GM18520 (cell line): ENCODE measurements at regions not wholly inside any gene's neighbourhood (a gene's known extent, or its start where the extent isn't known, plus 50 kb on each side); places are given as distances from the start of the nearest gene placed in this dataset.

Source experiments
- ATAC-seq: cut with Tn5 transposase; IDR thresholded peaks from one replicate; pipeline ENCODE4 v1.9.1; 2021; ENCODE audit not compliant: unreplicated experiment

- ATAC-seq, result no peak
These were observed 512.1 kb downstream of the SHQ1 start for GRCh38 chr3:72336114-72336651.

- no peak for ATAC-seq
These were observed 512.7 kb downstream of the SHQ1 start for GRCh38 chr3:72335458-72336095.

DNA sequence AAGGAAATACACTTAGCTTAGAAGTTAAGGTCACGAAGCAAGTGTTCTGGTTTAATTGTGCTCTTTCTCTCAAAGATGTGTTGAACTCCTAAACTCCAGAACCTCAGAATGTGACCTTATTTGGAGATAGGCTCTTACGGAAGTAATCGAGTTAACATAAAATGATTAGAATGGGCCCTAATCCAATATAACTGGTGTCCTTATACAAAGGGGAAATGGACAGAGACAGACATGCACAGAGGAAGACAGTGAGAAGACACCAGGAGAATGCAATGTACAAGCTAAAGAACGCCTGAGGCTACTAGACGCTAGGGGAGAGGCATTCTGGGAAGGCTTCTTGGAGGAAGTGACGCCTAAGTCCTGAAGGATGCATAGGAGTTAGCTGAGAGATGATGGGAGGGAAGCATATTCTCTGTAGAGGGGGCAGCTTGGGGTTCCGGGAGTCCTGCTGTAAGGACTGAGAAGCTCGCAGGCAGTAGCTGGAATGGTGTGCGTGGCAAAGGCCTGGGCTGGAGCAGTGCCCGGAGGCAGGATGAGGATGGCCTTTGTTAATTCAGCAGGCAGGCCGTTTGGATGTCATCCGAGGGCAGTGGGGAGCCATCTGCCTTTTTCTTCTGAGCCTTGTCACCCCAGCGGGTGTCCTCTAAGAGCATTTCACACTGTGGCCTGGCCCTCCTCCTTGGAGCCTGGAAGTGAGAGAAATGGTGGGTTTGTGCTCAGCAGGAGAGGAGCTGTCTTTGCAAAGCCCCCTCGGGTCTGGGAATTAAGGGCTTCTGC lies 513.4 kb downstream of the SHQ1 start:
- no peak for ATAC-seq

DNA sequence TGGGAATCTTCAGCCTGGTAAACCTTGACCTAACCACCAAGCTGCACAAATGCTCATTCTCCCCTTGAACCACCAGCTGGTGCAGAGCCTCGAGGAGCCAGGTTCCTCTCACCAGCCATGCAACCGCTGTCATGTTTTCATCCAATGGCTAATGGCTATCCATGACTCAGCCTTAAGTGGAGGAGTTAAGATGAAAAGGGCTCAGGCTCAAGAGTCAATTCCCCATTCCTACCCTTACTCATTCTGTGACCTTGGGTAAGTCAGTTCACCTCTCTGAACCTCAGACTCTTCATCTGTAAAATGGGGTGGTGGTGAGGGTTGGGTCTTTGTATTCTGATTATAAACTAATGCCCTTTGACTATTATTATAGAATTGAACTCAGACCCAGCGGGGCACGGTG lies 515.6 kb downstream of the SHQ1 start:
- ATAC-seq, result no peak

DNA sequence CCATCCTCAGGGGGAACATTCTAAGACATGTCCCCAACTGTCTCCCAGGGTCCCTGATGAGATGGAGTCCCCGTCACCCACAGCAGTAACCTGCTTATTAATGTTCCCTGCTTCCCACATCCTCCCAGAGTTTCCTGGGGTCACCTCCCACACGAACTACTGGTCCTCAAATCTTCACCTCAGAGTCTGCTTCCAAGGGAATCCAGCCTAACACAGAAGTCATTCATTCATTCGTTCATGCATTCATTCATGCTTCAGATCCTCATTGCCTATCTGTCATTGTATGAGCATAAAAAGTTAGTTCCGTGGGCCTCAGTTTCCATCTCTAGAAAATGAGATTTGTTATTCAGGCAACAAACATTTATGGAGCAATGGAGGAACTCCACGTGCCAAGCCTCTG lies 516.2 kb downstream of the SHQ1 start:
- ATAC-seq, result no peak

DNA sequence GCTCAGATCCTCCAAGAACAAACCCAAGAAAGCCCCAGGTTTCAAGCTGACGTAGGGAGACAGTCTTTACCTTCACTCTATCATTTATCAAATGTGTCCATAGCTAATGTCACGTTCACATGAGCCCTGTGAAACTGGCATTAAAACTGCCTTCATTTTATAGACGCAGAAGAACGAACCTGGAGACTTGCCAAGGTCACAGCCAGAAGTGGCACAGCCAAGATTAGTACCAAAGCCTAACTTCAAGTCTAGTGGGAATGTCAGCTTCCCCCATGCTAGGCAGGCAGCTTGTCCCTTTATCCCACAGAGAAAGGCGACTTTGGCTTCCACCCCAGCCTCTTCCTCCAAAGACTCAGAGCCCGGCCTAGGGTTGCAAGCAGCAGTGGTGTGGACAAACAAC lies 517.2 kb downstream of the SHQ1 start:
- no peak for ATAC-seq

DNA sequence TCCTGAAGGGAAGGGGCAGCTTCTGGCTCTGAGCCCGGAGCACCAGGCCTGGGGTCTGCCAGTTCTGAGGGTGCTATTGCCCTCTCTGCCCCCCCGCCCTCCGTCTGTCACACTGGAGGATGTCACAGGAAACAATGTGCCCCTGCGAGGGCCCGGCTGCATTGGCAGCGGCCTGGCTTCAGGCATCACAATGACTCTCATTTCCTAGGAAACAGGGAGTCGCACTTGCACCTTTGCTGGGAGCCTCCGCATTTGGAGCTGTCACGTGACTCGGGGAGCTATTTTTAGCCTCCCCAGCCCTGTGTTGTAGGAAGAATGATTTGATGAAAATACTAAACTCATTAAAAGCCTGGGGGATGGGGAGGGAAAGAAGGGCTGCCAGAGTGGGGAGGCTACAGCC lies 518.9 kb downstream of the SHQ1 start:
- ATAC-seq, result no peak

DNA sequence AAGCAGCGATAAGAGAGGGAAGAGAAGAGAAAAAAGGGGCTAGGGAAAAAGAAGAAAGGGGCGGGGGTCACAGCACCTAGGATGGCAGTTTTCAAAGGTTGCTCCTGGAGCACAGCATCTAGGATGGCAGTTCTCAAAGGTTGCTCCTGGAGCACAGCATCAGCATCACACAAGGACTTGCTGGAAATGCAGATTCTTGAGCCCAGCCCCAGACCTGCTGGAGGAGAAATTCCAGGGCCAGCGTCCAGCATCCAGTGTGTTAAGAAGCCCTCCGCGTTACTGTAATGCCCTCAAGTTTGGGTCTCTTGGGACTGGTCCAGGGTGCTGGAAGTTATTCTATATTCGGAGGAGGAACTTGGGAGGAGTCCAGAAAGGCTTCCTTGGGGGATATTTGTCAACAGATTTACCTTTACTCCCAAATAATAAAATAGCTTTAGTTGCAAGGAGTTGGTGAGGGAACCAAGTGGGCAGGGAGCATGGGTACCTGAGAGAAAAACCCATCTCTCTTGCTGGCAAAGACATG lies 519.4 kb downstream of the SHQ1 start:
- ATAC-seq, result no peak

DNA sequence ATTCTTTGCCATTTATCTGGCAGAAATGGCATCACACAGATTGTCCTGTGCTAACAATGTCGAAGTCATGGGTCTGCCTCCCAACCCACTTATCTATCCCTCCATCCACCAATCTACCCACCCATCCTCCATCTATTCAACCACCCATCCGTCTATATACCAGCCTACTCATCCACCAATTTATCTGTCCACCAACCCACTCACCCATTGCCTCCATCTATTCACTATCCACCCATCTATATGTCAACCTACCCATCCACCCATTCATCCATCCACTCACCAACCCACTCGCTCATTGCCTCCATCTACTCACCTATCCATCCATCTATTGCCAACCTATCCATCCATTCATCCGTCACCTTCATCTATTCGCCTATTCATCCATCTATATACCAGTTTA lies 521.2 kb downstream of the SHQ1 start:
- no peak for ATAC-seq

DNA sequence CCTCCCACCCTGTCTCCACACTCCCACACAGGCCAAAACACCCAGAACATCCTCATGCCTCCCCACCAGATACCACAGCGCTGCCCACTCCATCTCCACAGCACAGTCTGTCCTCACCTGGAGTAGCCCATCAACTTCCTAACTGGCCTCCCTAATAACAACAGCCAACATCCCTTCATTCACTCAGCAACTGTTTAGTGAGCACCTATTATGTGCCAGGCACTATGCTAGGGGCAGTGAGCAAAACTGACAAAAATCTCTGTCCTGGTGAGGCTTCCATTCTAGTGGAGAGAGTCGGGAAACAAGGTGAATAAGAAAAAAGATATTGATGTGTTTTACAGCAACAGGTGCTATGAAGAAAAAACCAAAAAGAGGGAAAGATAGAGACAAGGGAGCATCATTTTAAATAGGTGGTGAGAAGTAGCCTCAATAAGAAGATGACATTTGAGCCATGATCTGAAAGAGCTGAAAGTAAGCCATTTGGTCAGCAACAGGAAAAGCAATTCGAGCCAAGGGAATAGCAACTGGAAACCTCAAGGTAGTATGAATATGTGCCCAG lies 523.9 kb downstream of the SHQ1 start:
- ATAC-seq, result no peak

DNA sequence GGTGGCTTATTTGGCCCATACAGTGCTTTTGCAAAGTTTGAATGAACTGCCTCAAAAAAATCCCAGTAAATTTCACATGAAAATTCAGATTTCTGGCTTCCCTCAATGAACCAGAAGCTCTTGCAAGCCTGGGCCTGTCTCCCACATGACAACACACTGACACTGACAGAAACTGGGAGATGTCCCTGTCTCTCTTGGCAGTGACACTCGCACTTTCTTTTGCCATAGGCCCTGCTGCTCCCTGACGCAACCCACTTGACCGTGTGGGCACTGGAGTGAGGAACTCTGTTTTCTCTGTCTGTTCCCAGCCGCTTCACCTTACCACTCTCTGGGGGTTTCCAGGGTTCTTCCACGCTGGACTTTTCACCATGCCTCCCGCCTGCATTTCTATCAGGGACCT lies 524.5 kb downstream of the SHQ1 start:
- no peak for ATAC-seq

- ATAC-seq, result no peak
These were observed 525.8 kb downstream of the SHQ1 start for GRCh38 chr3:72322264-72322976.

DNA sequence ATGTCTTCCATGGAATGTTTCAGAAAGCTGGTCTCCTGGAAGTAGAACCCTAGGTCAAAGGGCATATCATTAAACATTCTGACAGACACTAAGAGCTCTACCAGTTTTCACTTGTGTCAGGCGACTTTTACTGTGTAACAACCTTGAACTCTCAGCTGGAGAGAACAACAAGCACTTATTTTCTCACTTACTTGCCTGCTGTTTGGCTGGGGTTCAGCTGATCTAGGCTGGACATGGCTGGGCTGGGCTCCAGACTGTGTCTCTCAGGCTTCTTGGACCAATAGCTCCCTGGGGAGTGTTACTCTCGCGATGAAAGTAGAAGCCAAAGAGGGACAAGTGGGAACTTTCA lies 527.3 kb downstream of the SHQ1 start:
- no peak for ATAC-seq

DNA sequence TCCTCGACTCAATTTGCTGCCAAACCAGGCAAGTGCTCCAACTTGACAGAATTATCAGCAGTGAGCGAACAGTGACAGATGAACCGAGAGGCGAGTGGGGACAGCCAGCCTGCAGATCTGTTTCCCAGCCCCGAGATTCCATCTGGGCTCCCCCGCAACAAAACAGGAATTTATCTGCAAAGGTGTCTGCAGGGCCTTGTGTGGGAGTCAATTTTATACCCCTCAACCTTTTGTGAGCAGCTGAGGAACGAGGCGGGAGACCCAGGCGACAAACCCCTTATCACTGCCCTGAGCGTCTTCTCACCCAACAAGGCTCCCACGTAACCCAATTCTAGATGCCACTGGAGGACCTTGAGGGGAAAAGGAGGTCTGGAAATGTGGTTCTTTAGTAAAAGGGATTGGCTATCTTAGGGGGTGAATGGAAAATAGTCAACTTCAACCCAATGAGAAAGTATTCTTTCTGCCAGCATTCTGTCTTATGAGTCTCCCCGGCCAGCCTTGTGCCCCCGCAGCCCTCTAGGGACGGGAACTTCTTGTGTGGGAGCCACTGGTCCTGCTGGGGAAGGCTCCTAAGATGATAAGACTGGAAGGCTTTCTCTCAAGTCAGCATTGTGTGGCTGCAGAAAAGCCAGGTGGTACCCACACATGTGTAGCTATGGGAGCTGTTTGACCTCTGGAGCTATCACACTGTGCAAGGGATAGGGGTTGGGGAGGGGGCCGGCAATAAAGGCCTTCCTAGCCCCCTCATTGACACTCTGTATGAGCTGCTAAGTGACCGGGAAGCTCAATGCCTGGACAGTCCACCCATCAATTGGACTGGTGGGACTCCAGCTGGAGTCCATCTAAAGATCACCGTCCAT lies 527.9 kb downstream of the SHQ1 start:
- ATAC-seq, result no peak

DNA sequence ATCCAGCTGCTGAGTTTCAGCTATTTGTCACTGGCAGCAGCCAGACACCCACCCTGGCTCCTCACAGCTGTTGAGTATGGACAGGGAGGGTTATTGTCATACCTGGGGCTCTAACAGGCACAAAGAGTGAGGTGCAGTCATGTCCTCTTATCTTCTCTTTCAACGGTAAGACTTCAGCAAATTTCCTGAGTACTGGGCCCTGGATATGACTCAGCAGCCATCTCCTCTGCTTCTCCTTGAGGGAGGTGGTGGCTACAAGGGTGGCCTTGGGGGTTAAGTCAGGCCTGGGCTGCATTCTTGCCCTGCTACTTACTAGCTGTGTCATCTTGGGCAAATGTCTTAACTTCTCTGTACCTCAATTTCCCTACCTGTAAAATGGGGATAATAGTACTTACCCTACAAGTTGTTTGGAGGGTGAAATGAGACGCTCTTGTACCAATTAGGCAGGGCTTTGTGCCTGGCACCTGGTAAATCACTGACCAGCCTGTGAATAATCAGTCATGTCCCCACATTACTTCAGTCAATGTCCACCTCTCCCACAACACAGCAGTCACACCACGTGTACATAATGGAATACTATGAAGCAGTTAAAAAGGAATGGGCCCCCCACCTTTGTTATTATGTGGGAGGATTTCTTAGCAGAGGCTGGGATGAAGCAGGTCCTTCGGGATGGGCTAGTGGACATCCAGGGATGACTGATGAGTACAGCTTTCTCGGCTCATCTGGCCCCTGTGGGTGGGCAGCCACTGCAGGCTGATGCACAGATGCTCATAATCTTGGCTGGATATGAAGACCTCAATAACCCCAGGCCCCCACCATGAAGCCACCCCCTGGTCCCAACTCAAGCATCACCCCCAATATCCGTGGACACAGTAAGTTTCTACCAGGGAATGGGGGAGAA lies 528.8 kb downstream of the SHQ1 start:
- no peak for ATAC-seq

DNA sequence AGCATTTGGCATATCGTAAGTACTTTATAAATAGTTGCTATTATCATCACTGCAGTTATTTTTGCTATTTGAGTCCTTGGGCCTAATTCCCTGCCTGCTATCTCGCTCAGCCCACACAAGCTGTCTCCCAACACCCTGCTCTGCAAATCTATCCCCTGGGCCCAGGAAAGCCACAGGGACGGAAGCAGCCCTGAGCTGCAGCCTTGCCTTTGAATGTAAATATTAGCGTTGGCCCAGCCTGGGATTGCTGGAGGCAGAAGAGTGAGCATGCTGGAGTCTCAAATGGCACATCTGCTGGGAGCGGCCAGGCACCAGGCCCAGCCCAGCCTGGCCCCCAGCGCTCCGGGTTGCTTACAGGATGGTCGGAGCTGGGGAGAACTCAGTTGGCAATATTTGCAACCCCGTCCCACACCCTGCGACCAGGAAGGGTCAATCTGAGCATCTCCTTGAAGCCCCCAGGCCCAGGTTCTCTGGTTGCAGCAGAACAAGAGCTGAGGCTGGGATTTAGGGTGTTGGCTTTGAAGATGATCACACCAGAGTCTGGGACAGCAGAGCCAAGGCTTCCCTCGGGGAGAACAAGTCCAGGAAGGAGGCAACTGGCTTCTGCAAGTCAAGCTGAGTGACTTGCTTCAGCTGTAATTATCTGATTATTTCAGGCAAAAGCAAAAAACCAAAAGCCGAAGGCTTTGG lies 529.6 kb downstream of the SHQ1 start:
- no peak for ATAC-seq

- no peak for ATAC-seq
These were observed 530.8 kb downstream of the SHQ1 start for GRCh38 chr3:72317491-72317890.

DNA sequence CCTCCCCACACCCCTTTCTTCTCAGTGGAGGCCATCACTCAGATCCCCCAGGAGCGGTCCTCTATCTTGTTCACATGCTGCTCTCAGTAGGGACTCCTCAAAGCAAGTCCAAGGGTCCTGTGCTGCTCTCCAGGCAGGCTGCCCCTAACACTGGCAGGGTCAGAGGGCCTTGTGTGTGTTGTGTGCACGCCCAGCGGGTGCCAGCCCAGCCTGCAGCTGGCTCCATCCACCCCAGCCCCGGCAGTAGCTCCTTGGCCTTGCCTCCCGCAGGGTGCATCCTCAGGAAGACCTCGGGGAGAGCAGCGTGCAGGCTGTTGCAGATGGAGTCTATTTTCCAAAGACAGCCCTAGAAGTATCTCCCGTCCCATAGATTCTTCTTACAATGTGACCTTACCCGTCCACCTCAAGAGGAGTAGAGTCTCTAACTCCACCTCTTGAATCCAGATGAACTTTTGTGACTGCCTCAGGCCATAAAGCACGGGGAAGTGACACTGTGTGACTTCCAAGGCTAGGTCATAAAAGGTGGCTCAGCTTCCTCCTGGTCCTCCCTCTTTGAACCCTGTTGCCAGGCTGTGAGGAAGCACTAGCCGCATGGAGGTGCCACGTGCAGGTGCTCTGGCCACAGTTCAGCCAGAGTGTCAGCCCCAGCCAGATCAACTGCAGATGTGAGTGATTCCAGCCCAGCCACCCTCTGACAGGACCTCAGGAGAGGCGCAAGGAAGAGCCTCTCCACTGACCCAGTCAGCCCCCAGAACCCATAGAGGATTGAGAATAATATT lies 531.6 kb downstream of the SHQ1 start:
- ATAC-seq, result no peak
